Thoracic aorta (tissue), 2 donors: ENCODE measurements at regions not wholly inside any gene's neighbourhood (a gene's known extent, or its start where the extent isn't known, plus 50 kb on each side); places are given as distances from the start of the nearest gene placed in this dataset.

Source experiments
- ATAC-seq: fragments of 150-250 bp; one replicate; pipeline ENCODE4 v1.8.0; 2017; ENCODE audit warnings: low read depth; ENCODE audit not compliant: insufficient number of reproducible peaks, low FRiP score
- DNase-seq: peaks from one replicate; pipeline ENCODE4 v3.0.0-alpha.2; 2020; ENCODE audit warnings: low spot score
- H3K27ac ChIP-seq, 2 donors: fragments of 200-600 bp; sonication (generic); 1 replicate in 1 of 2; 2 replicates in 1 of 2; pipeline ENCODE4 v1.5.1; 2016; ENCODE audit warnings: mild to moderate bottlenecking in 2 of 2, moderate library complexity in 2 of 2
- H3K27me3 ChIP-seq: fragments of 200-600 bp; sonication (generic); replicated peaks from 2 replicates; pipeline ENCODE4 v1.6.0; 2016; ENCODE audit warnings: mild to moderate bottlenecking; ENCODE audit not compliant: insufficient read depth
- H3K36me3 ChIP-seq: fragments of 200-600 bp; sonication (generic); one replicate; pipeline ENCODE4 v1.5.1; 2016
- H3K4me1 ChIP-seq, 2 donors: fragments of 200-600 bp; sonication (generic); 1 replicate in 1 of 2; 2 replicates in 1 of 2; pipeline versions ENCODE4 v1.5.1 to v1.6.0; 2016; ENCODE audit warnings: low read depth in 2 of 2, mild to moderate bottlenecking in 1 of 2; ENCODE audit not compliant: control insufficient read depth in 1 of 2
- H3K4me3 ChIP-seq: fragments of 200-600 bp; sonication (generic); 2 replicates; pipeline ENCODE4 v1.5.1; 2016; ENCODE audit warnings: mild to moderate bottlenecking
- H3K9me3 ChIP-seq: fragments of 200-600 bp; sonication (generic); 2 replicates; pipeline ENCODE4 v1.5.1; 2016
- CTCF ChIP-seq: fragments of 200-600 bp; sonication (generic); IDR thresholded peaks from one replicate; pipeline ENCODE4 v1.5.1; 2019; ENCODE audit warnings: antibody characterized with exemption

DNA sequence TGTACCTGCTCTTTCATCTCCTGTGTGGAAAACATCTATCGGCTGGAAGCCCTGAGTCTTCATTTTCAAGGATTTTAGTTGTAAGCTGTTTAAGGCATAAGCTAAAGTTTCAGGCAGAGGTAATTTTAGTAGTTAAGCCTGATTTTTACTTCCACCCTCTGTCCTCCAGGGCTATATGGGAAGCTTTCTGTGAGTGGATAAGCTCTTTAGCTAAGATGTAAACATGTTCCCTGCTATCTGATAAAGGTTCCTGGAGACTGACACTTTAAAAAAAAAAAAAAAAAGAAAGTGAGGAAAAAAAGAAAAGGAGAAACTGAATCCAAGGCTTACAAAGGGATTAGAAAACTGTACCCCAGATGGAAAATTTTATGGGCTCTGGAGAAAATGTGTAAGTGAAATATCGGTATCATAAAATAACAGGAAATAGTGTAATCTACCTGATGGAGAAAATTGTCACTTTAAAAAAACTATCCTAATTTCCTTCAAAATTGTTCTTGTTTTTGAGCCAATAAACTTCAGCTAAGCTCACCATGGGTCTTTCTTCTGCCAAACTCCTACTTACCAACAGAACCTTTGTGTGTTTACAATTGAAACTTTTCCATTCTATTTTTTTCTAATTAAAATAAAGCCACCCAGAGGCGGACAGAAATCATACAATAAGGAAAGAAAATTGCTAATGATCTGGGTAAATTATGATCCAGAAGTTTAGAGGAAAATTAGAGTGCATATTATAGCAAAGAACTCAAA is 180.5 kb downstream of the TGFB2 start:
- no peaks in the 10 kb centered on the region for H3K27me3 ChIP-seq
- no peak overlapping the region for H3K27ac ChIP-seq
- H3K4me3 ChIP-seq, result no peak overlapping the region
- no peak for DNase-seq
- ATAC-seq, result no peak
- H3K9me3 ChIP-seq, result no peaks in the 10 kb centered on the region
- no peaks in the 10 kb centered on the region for H3K4me1 ChIP-seq
- H3K36me3 ChIP-seq, result no peaks in the 10 kb centered on the region
- TF ChIP-seq CTCF, result no peak

DNA sequence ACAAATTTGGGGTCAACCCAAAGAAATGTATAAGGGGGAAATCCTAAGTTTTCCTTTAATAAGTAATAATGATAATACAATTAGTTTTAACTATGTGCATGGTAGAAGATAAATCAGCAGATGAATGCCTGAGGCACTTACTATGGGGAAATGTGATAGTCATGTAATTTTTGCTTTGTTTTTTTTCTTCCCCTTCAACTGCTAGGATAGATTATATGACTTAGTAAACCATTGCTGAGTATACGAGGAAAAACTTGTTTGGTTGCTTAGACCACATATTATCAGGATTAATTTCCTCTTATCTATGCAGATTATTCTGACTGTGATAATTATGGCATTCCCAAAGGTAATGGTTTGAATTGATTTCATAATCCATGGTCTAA is 181.1 kb downstream of the TGFB2 start:
- ATAC-seq, result no peak
- no peak for TF ChIP-seq CTCF
- Histone ChIP-seq H3K9me3 (no peaks in the 10 kb centered on the region), H3K27ac (no peak overlapping the region), H3K4me3 (no peak overlapping the region), H3K27me3 (no peaks in the 10 kb centered on the region), H3K36me3 (no peaks in the 10 kb centered on the region), H3K4me1 (no peaks in the 10 kb centered on the region)
- no peak for DNase-seq

GRCh38 chr1:218527737-218528136 is 182.6 kb downstream of the TGFB2 start:
- H3K9me3 ChIP-seq, result no peaks in the 10 kb centered on the region
- no peak for DNase-seq
- TF ChIP-seq CTCF, result no peak
- no peak overlapping the region for H3K4me3 ChIP-seq
- no peaks in the 10 kb centered on the region for H3K4me1 ChIP-seq
- ATAC-seq, result no peak
- H3K27me3 ChIP-seq, result no peaks in the 10 kb centered on the region
- no peak overlapping the region for H3K27ac ChIP-seq
- H3K36me3 ChIP-seq, result no peaks in the 10 kb centered on the region

DNA sequence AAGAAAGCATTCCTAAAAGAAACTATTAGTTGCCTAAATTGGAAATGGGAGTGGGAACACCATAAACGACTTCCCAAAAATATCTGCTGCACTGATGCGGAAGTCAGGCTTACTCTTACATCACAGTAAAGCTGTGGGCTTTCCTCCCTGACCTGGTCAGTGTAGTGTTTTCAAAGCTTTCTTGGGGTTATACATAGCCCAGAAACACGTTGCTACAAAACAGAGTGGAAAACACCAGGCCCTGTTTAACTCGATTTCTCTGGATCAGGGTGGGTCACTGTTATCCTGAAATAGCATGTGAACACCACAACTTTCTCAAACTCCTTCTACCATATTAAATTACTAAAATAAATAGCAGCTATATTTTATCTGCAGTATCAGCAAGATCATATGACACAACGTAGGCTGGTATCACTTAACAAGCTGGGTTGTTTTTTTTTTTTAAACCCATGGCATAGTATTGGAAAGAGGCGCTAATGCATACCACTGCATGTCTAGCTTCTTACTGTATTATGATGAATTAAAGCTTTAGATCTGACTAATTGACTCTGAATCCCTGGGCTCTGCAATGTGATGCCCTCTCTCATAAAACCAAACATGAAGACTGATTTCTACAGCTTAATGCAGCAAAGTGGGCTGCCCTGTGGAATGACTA is 184.6 kb downstream of the TGFB2 start:
- ATAC-seq (no peak), DNase-seq (no peak)
- Histone ChIP-seq H3K36me3 (no peaks in the 10 kb centered on the region), H3K9me3 (no peaks in the 10 kb centered on the region), H3K27ac (no peak overlapping the region), H3K27me3 (no peaks in the 10 kb centered on the region), H3K4me3 (no peak overlapping the region), H3K4me1 (no peaks in the 10 kb centered on the region)
- TF ChIP-seq CTCF, result no peak

DNA sequence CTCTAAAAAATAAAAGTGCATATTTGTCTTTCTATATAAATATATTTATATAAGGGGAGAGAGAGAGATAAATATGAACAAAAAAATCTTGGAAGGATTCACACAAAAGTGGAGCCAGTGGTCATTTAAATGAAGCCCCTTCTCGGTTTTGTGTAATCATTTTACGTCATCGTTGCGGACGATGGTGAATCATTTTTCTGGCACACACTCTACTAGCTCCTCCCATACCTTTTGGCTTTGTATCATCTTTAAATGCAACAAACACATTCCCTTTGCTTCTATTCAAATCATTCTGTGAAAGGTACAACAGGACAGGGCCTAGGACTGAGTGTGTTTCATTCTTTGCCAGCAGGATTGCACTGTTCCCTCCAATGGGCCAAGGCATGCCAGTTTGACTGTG is 186.8 kb downstream of the TGFB2 start:
- Histone ChIP-seq H3K36me3 (no peaks in the 10 kb centered on the region), H3K4me1 (no peaks in the 10 kb centered on the region), H3K27me3 (no peaks in the 10 kb centered on the region), H3K9me3 (no peaks in the 10 kb centered on the region), H3K27ac (no peak overlapping the region), H3K4me3 (no peak overlapping the region)
- ATAC-seq, result no peak
- DNase-seq, result no peak
- no peak for TF ChIP-seq CTCF
